ENCODE measurements at regions not wholly inside any gene's neighbourhood (a gene's known extent, or its start where the extent isn't known, plus 50 kb on each side); places are given as distances from the start of the nearest gene placed in this dataset.

DNA sequence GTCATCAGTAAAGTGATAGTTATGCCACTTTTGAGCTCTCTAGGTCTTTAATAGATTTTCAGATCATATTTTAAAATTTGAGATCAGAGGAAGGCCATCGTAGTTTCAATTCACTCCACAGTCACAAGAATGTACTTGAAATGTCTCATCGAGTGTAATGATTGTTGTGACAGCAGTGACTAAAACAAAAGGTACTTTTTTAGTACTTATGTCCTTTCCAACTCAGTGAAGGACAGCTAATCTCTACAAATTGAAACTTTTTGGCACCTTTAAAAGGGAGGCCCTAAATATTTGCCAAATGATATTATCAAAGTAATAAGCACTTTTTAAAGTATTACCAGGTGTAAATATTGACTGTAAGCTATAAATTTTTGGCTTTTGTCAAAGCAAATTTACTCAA, 702.9 kb upstream of the GRM3 start:
- Histone ChIP-seq H3K27me3 (no peaks in the 10 kb centered on the region), H3K4me3 (no peak overlapping the region), H3K36me3 (no peaks in the 10 kb centered on the region), H3K4me1 (no peaks in the 10 kb centered on the region), H3K27ac (no peak overlapping the region), H3K9me3 (no peaks in the 10 kb centered on the region)
- no peak for DNase-seq
- WGBS, 5 donors: 46 to 69% (median 61%) methylated on average over 2 of the region's 2 CpGs
- intact Hi-C loops (cut with DNase I; ENCODE audit: low total_unique reads): no loop called here
- TF ChIP-seq POLR2A (IDR thresholded peaks at IDR 0.05) (no peak), EP300 (IDR thresholded peaks at IDR 0.05) (no peak), CTCF (IDR thresholded peaks at IDR 0.05) (no peak), POLR2AphosphoS5 (IDR thresholded peaks at IDR 0.05) (no peak)

- no peaks in the 10 kb centered on the region for H3K36me3 ChIP-seq
- H3K4me1 ChIP-seq: no peaks in the 10 kb centered on the region
- no peak overlapping the region for H3K27ac ChIP-seq
- TF ChIP-seq POLR2A (IDR thresholded peaks at IDR 0.05): no peak
- TF ChIP-seq CTCF (IDR thresholded peaks at IDR 0.05): no peak
- TF ChIP-seq POLR2AphosphoS5 (IDR thresholded peaks at IDR 0.05): no peak
- no peak for TF ChIP-seq EP300 (IDR thresholded peaks at IDR 0.05)
- peaks cover 0 to 31% (median 10%) of the 10 kb centered on the region in 4 donors for H3K9me3 ChIP-seq
- no peaks in the 10 kb centered on the region for H3K27me3 ChIP-seq
- DNase-seq: no peak
- 44 to 59% (median 46%) methylated on average over 1 of the region's 1 CpG for WGBS, 5 donors
- intact Hi-C loops (cut with DNase I; ENCODE audit: low total_unique reads): no loop called here
- H3K4me3 ChIP-seq: no peak overlapping the region
These were observed 711.8 kb upstream of the GRM3 start for GRCh38 chr7:85931919-85932318.

- DNase-seq: no peak
- Histone ChIP-seq H3K27me3 (no peaks in the 10 kb centered on the region), H3K4me3 (no peak overlapping the region), H3K9me3 (peaks cover 0 to 30% (median 10%) of the 10 kb centered on the region in 4 donors), H3K4me1 (no peaks in the 10 kb centered on the region), H3K36me3 (no peaks in the 10 kb centered on the region), H3K27ac (no peak overlapping the region)
- intact Hi-C loops (cut with DNase I; ENCODE audit: low total_unique reads): no loop called here
- TF ChIP-seq CTCF (IDR thresholded peaks at IDR 0.05): no peak
- no peak for TF ChIP-seq POLR2AphosphoS5 (IDR thresholded peaks at IDR 0.05)
- no peak for TF ChIP-seq EP300 (IDR thresholded peaks at IDR 0.05)
- TF ChIP-seq POLR2A (IDR thresholded peaks at IDR 0.05): no peak
- 47 to 66% (median 51%) methylated on average over 2 of the region's 2 CpGs for WGBS, 5 donors
These were observed 715.2 kb upstream of the GRM3 start for GRCh38 chr7:85928500-85928899.

DNA sequence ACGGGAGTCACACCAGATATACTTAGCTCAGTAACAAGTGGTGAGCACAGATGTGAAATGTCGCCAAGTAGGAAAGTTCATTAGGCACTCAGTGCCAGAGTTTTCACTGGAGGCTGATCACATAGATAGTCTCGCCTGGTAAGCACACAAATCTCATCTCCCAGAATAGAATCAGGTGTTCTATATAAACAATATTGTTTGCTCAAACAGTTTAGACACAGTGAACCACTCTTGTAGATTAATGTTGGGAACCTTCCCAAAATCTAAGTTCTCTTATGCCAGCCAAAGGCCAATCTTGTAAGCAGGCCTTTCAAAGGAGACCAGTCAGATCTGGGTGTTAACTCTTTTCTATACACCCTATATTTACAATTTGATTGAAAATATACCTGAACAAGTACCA, 716.5 kb upstream of the GRM3 start:
- no peaks in the 10 kb centered on the region for H3K27me3 ChIP-seq
- 43 to 55% (median 44%) methylated on average over 3 of the region's 3 CpGs for WGBS, 5 donors
- no peak for DNase-seq
- peaks cover 0 to 17% (median 4%) of the 10 kb centered on the region in 4 donors for H3K9me3 ChIP-seq
- H3K4me1 ChIP-seq: no peaks in the 10 kb centered on the region
- no peak overlapping the region for H3K4me3 ChIP-seq
- H3K27ac ChIP-seq: no peak overlapping the region
- intact Hi-C loops (cut with DNase I; ENCODE audit: low total_unique reads): no loop called here
- TF ChIP-seq POLR2A (IDR thresholded peaks at IDR 0.05) (no peak), EP300 (IDR thresholded peaks at IDR 0.05) (no peak), CTCF (IDR thresholded peaks at IDR 0.05) (no peak)
- no peaks in the 10 kb centered on the region for H3K36me3 ChIP-seq
